ENCODE measurements at regions not wholly inside any gene's neighbourhood (a gene's known extent, or its start where the extent isn't known, plus 50 kb on each side); places are given as distances from the start of the nearest gene placed in this dataset.

- TF ChIP-seq, protein P1, sequence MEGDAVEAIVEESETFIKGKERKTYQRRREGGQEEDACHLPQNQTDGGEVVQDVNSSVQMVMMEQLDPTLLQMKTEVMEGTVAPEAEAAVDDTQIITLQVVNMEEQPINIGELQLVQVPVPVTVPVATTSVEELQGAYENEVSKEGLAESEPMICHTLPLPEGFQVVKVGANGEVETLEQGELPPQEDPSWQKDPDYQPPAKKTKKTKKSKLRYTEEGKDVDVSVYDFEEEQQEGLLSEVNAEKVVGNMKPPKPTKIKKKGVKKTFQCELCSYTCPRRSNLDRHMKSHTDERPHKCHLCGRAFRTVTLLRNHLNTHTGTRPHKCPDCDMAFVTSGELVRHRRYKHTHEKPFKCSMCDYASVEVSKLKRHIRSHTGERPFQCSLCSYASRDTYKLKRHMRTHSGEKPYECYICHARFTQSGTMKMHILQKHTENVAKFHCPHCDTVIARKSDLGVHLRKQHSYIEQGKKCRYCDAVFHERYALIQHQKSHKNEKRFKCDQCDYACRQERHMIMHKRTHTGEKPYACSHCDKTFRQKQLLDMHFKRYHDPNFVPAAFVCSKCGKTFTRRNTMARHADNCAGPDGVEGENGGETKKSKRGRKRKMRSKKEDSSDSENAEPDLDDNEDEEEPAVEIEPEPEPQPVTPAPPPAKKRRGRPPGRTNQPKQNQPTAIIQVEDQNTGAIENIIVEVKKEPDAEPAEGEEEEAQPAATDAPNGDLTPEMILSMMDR (conservative IDR thresholded peaks at IDR 0.05; ENCODE audit: low read length), result no peak
- no peak for TF ChIP-seq EZH2phosphoT487 (IDR thresholded peaks at IDR 0.05; ENCODE audit: borderline replicate concordance, low read depth, low read length)
Observed at GRCh38 chr13:105340061-105340606, 1195.3 kb downstream of the EFNB2 start.

All from OCI-LY7 (cell line).